Neuron (in vitro differentiated cells): ENCODE measurements at regions not wholly inside any gene's neighbourhood (a gene's known extent, or its start where the extent isn't known, plus 50 kb on each side); places are given as distances from the start of the nearest gene placed in this dataset.
"Not testable (repeated sequence)": the region's sequence is repeated elsewhere in the genome, so short reads cannot be mapped to it uniquely, and the experiment has no call there.

ENCODE experiments used
- H2AFZ ChIP-seq: one replicate; pipeline ENCODE4 v1.6.1; 2013; ENCODE audit warnings: low read depth, mild to moderate bottlenecking, inconsistent platforms, low read length, moderate library complexity
- H3K27me3 ChIP-seq: one replicate; pipeline ENCODE4 v1.6.1; 2013; ENCODE audit warnings: low read length; ENCODE audit not compliant: insufficient read depth
- H3K36me3 ChIP-seq: one replicate; pipeline ENCODE4 v1.6.1; 2013; ENCODE audit warnings: low read length; ENCODE audit not compliant: insufficient read depth
- H3K4me1 ChIP-seq: one replicate; pipeline ENCODE4 v1.6.1; 2013; ENCODE audit warnings: low read length; ENCODE audit not compliant: insufficient read depth
- H3K4me3 ChIP-seq: 2 replicates; pipeline ENCODE4 v1.5.1; 2013; ENCODE audit warnings: mild to moderate bottlenecking, low read length, moderate library complexity
- H3K9me3 ChIP-seq: one replicate; pipeline ENCODE4 v1.6.1; 2013; ENCODE audit warnings: low read length

DNA sequence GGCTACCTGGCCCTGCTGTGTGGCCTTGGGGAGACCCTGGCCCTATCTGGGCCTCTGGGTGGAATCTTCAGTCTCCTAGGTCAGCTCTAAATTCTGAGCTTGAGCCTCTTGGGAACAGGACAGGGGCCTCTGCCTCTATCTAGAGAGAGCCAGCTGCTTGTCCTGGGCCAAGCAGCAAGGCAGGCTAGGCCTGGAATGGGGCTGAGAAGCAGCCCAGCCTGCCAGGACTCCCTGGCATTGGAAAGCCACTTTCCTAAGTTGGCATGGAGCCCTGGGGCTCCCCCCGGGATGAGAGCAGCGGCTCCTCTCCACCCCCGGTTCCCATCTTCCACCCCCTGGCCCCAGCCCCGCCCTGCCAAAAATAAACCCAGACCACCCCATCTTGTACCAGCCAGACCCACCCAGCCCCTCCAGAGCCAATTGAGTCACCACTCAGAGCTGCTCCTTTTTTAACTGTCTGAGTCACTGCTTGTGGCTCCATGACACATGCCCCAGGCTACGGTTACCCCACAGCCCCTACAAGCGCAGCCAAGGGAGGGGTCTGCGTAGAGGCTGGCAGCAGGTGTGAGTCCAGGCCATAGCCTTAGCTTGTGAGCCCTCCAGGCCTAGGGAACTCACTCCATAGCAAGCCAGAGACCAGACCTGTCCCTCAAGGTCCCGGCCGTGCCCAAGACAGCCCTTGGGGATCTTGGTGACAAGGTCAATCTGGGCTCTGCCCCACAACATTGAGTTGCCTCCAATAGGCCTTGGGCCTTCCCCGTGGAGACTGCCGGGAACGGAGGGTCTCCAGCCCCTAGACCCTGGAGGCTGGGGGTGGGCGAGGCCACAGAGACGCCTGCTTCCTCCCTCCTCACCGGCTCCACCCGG is 189.7 kb downstream of the TBC1D2B start:
- not testable (repeated sequence) for H3K4me1 ChIP-seq, H2AFZ ChIP-seq, H3K9me3 ChIP-seq, H3K4me3 ChIP-seq, H3K27me3 ChIP-seq, H3K36me3 ChIP-seq

GRCh38 chr15:77886805-77887448 is 190.6 kb downstream of the TBC1D2B start:
- Histone ChIP-seq H3K27me3 (peaks cover 6% of the 10 kb centered on the region), H3K36me3 (no peaks in the 10 kb centered on the region), H3K4me1 (no peaks in the 10 kb centered on the region), H3K4me3 (no peak overlapping the region), H2AFZ (no peak overlapping the region), H3K9me3 (no peaks in the 10 kb centered on the region)

DNA sequence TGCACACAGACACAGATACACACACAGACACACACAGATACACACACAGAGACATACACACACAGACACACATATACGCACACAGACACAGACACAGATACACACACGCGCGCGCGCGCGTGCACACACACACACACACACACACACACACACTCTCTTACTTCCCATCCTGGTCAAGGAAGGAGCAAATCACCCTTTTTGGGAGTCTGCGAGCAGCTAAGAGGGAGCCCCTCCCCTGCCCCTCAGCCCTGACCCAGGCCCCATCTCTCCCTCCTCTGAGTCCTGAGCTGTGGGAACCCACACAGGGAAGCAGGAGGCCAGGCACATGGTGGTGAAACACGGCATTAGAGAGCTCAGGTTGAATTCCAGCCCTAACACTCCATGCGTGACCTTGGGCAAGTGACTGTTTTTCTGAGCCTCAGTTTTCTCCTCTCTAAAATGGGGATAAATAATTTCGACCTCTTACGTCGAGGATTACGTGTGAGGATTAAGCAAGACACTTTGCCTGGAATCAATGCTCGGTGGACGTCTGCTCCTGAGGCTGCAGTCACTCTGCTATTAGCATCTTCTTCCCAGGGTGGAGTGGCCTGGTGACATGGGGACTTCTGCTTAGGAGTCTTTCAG is 191.5 kb downstream of the TBC1D2B start:
- H3K36me3 ChIP-seq, H3K4me1 ChIP-seq, H3K27me3 ChIP-seq, H3K4me3 ChIP-seq, H3K9me3 ChIP-seq, H2AFZ ChIP-seq: not testable (repeated sequence)

GRCh38 chr15:77883012-77883411 is 194.5 kb downstream of the TBC1D2B start:
- H3K4me1 ChIP-seq, H3K4me3 ChIP-seq, H3K36me3 ChIP-seq, H3K9me3 ChIP-seq, H3K27me3 ChIP-seq, H2AFZ ChIP-seq: not testable (repeated sequence)

GRCh38 chr15:77881950-77882349 is 195.6 kb downstream of the TBC1D2B start:
- Histone ChIP-seq H3K4me3 (no peak overlapping the region), H3K9me3 (no peaks in the 10 kb centered on the region), H3K4me1 (no peaks in the 10 kb centered on the region), H3K27me3 (no peaks in the 10 kb centered on the region), H2AFZ (no peak overlapping the region), H3K36me3 (no peaks in the 10 kb centered on the region)

GRCh38 chr15:77881535-77881934 is 196.0 kb downstream of the TBC1D2B start:
- not testable (repeated sequence) for H2AFZ ChIP-seq, H3K4me3 ChIP-seq, H3K27me3 ChIP-seq, H3K36me3 ChIP-seq, H3K4me1 ChIP-seq, H3K9me3 ChIP-seq

DNA sequence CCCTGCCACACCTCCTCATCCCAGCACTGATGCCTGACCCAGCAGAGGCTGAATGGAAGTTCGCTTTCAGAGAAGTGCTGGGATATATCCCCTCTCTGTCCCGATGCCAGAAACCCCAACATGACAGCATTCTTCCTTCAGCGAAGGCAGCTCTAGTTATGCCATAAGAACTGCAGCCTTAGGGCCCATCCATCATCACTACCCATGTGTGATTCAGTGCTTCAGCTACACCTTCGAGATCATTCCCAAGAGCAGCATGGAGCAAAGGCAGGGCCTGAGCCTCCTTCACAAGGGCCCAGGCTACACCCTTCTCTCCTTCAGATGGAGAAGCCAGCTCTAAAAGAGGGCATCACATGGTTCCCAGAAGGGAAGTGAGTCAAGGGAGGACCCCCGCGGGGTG is 198.0 kb downstream of the TBC1D2B start:
- not testable (repeated sequence) for H3K4me1 ChIP-seq, H3K9me3 ChIP-seq, H3K27me3 ChIP-seq, H3K36me3 ChIP-seq, H2AFZ ChIP-seq, H3K4me3 ChIP-seq

DNA sequence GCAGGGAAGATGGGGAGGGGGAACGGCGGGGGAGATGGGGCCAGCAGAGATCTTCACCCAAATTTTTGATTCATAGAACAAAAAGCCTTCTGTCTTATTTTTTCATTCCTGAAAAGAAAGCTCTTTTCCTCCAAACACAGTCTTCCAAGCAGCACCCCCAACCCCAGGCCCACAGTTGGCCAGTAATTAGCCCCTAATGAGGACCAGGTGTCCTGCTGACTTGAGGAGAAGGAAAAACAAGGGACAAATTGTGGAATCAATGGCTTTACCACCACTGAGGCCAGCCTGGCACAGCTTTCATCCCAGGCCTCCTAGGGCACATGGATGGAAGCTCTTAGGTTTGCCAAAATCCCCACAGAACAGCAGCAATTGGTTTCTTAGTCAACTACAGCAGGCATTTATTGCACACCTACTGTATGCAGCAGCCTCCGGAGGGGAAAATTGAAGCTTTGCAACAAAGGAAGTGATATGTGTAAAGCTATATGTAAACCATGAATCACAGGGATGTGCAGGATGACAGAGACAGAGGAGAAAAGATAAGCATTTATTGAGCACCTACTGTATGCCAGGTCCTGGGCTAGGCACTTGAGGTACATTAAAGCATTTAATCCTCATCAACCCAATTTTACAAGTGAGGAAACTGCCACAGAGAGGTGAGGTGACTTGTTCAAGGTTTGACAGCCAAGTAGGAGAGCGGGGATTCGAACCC is 199.5 kb downstream of the TBC1D2B start:
- Histone ChIP-seq H3K27me3 (no peaks in the 10 kb centered on the region), H3K9me3 (no peaks in the 10 kb centered on the region), H3K4me1 (no peaks in the 10 kb centered on the region), H3K4me3 (no peak overlapping the region), H3K36me3 (no peaks in the 10 kb centered on the region), H2AFZ (no peak overlapping the region)

GRCh38 chr15:77876107-77876820 is 201.2 kb downstream of the TBC1D2B start:
- H3K4me3 ChIP-seq, H2AFZ ChIP-seq, H3K4me1 ChIP-seq, H3K27me3 ChIP-seq, H3K36me3 ChIP-seq, H3K9me3 ChIP-seq: not testable (repeated sequence)

- not testable (repeated sequence) for H3K36me3 ChIP-seq, H3K4me3 ChIP-seq, H3K4me1 ChIP-seq, H3K9me3 ChIP-seq, H3K27me3 ChIP-seq, H2AFZ ChIP-seq
Observed at GRCh38 chr15:77875066-77875721, 202.3 kb downstream of the TBC1D2B start.

GRCh38 chr15:77874063-77874462 is 203.4 kb downstream of the TBC1D2B start:
- no peaks in the 10 kb centered on the region for H3K9me3 ChIP-seq
- H3K27me3 ChIP-seq: no peaks in the 10 kb centered on the region

GRCh38 chr15:77872521-77873425 is 204.7 kb downstream of the TBC1D2B start:
- not testable (repeated sequence) for H3K4me3 ChIP-seq, H3K27me3 ChIP-seq, H2AFZ ChIP-seq, H3K36me3 ChIP-seq, H3K4me1 ChIP-seq, H3K9me3 ChIP-seq

More at GRCh38 chr15:77874063-77874462, 203.4 kb downstream of the TBC1D2B start:
- no peaks in the 10 kb centered on the region for H3K36me3 ChIP-seq
- H2AFZ ChIP-seq: no peak overlapping the region
- no peak overlapping the region for H3K4me3 ChIP-seq
- peaks cover 5% of the 10 kb centered on the region for H3K4me1 ChIP-seq
